ENCODE measurements at regions not wholly inside any gene's neighbourhood (a gene's known extent, or its start where the extent isn't known, plus 50 kb on each side); places are given as distances from the start of the nearest gene placed in this dataset.
"Not testable (repeated sequence)": the region's sequence is repeated elsewhere in the genome, so short reads cannot be mapped to it uniquely, and the experiment has no call there.

- DNase-seq, result no peak
These were observed 258.2 kb upstream of the NT5E start for GRCh38 chr6:85191656-85192055.

GRCh38 chr6:85186546-85187175, 263.2 kb upstream of the NT5E start:
- DNase-seq, result no peak

GRCh38 chr6:85185977-85186376, 263.9 kb upstream of the NT5E start:
- no peak for DNase-seq

- no peak for DNase-seq
These were observed 266.0 kb upstream of the NT5E start for GRCh38 chr6:85183841-85184240.

GRCh38 chr6:85172705-85173104, 277.2 kb upstream of the NT5E start:
- no peak for DNase-seq

GRCh38 chr6:85172161-85172560, 277.7 kb upstream of the NT5E start:
- DNase-seq, result no peak

- no peak for DNase-seq
These were observed 280.7 kb upstream of the NT5E start for GRCh38 chr6:85169189-85169588.

- no peak for DNase-seq
These were observed 281.7 kb upstream of the NT5E start for GRCh38 chr6:85168146-85168545.

- DNase-seq, result no peak
These were observed 283.7 kb upstream of the NT5E start for GRCh38 chr6:85166114-85166741.

GRCh38 chr6:85163156-85164080, 286.5 kb upstream of the NT5E start:
- DNase-seq, result no peak

GRCh38 chr6:85157311-85157710, 292.6 kb upstream of the NT5E start:
- no peak for DNase-seq

GRCh38 chr6:85143676-85144075, 306.2 kb upstream of the NT5E start:
- no peak for DNase-seq

GRCh38 chr6:85137865-85138264, 312.0 kb upstream of the NT5E start:
- no peak for DNase-seq

- no peak for DNase-seq
These were observed 313.6 kb upstream of the NT5E start for GRCh38 chr6:85136310-85136709.

- DNase-seq, result no peak
These were observed 314.3 kb upstream of the NT5E start for GRCh38 chr6:85135376-85136094.

GRCh38 chr6:85134172-85134571, 315.7 kb upstream of the NT5E start:
- DNase-seq, result no peak

- DNase-seq, result no peak
These were observed 317.8 kb upstream of the NT5E start for GRCh38 chr6:85132091-85132490.

- no peak for DNase-seq
These were observed 319.1 kb upstream of the NT5E start for GRCh38 chr6:85130743-85131142.

- DNase-seq, result no peak
These were observed 320.0 kb upstream of the NT5E start for GRCh38 chr6:85129881-85130280.

GRCh38 chr6:85128781-85129180, 321.1 kb upstream of the NT5E start:
- no peak for DNase-seq

- DNase-seq, result not testable (repeated sequence)
These were observed 321.6 kb upstream of the NT5E start for GRCh38 chr6:85128256-85128655.

- DNase-seq, result no peak
These were observed 322.1 kb upstream of the NT5E start for GRCh38 chr6:85127696-85128243.

- no peak for DNase-seq
These were observed 322.8 kb upstream of the NT5E start for GRCh38 chr6:85127168-85127498.

Data from CD4-positive, alpha-beta T cell treated with Interleukin-10 for 1 hour (primary cell).